ENCODE measurements at regions not wholly inside any gene's neighbourhood (a gene's known extent, or its start where the extent isn't known, plus 50 kb on each side); places are given as distances from the start of the nearest gene placed in this dataset.

DNA sequence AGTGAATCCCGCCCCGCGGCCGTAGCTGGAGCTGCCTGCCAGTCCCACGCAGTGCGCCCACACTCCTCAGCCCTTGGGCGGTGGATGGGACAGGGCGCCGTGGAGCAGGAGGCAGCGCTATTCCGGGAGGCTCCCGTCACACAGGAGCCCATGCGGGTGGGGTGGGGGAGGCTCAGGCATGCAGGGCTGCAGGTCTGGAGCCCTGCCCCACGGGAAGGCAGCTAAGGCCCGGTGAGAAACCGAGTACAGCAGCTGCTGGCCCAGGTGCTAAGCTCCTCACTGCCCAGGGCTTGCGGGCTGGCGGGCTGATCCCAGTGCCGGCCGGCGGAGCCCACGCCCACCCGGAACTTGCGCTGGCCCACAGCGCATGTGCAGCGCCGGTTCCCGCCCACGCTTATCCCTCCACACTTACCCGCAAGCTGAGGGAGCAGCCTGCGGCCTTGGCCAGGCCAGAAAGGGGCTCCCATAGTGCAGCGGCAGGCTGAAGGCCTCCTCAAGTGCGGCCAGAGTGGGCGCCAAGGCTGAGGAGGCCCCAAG, 1152.8 kb upstream of the CELF4 start:
- H4K8ac ChIP-seq (ENCODE audit: extremely low read depth, insufficient read depth, low read length) = no peak overlapping the region
- TF ChIP-seq, protein P1, sequence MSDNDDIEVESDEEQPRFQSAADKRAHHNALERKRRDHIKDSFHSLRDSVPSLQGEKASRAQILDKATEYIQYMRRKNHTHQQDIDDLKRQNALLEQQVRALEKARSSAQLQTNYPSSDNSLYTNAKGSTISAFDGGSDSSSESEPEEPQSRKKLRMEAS (IDR thresholded peaks at IDR 0.05) = no peak
- TF ChIP-seq POU5F1 (IDR thresholded peaks at IDR 0.05; ENCODE audit: low read depth, low read length) (no peak), SP2 (IDR thresholded peaks at IDR 0.05; ENCODE audit: low read length) (no peak), SIRT6 (IDR thresholded peaks at IDR 0.05; ENCODE audit: low read length) (no peak), EZH2 (IDR thresholded peaks at IDR 0.05; ENCODE audit: low read depth, low read length, severe bottlenecking) (no peak), SAP30 (IDR thresholded peaks at IDR 0.05; ENCODE audit: insufficient read depth, insufficient replicate concordance, low read length) (no peak), ASH2L (IDR thresholded peaks at IDR 0.05; ENCODE audit: low read length) (no peak), CTCF (IDR thresholded peaks at IDR 0.05; ENCODE audit: control extremely low read depth in 1 of 3, insufficient read depth in 1 of 3, low read depth in 1 of 3, low read length in 3 of 3) (no peak), RXRA (IDR thresholded peaks at IDR 0.05; ENCODE audit: insufficient read depth, low read depth, low read length) (no peak), ATF3 (IDR thresholded peaks at IDR 0.05; ENCODE audit: insufficient read depth, low read depth, low read length) (no peak)
- H2BK12ac ChIP-seq (ENCODE audit: low read depth, low read length) = no peak overlapping the region
- H3K4me3 ChIP-seq (ENCODE audit: extremely low read depth in 1 of 4, insufficient read depth in 2 of 4, low read depth in 3 of 4, low read length in 4 of 4) = no peak overlapping the region
- H3K23me2 ChIP-seq (ENCODE audit: low read depth, low read length) = no peaks in the 10 kb centered on the region
- H3K4ac ChIP-seq (replicated peaks; ENCODE audit: insufficient read length, low read depth, low read length) = no peak overlapping the region
- no peak overlapping the region for H4K5ac ChIP-seq (ENCODE audit: insufficient read length, low read depth, low read length)
- no peak overlapping the region for H3K27ac ChIP-seq (ENCODE audit: low read depth, low read length)
- WGBS, 2 experiments (ENCODE audit: extremely low coverage in 1 of 2, insufficient coverage in 1 of 2, insufficient read length in 1 of 2, insufficient replicate concordance in 2 of 2, low coverage in 1 of 2, low lambda C conversion rate in 2 of 2, missing lambda C conversion rate in 1 of 2) = 97% methylated on average over 28 of the region's 34 CpGs; no CpG with 5 or more reads in 1 of the 2 experiments
- no peaks in the 10 kb centered on the region for H3K36me3 ChIP-seq (ENCODE audit: control insufficient read depth in 2 of 4, insufficient read depth in 4 of 4, low read length in 3 of 4)
- H3K23ac ChIP-seq (ENCODE audit: insufficient read length) = no peak overlapping the region
- no peak overlapping the region for H3K14ac ChIP-seq (ENCODE audit: insufficient read length)
- FAIRE-seq = no peak
- no peaks in the 10 kb centered on the region for H3K27me3 ChIP-seq (replicated peaks in 1 of 4; ENCODE audit: control insufficient read depth in 3 of 4, extremely low read depth in 1 of 4, insufficient read depth in 3 of 4, low read length in 3 of 4)
- no peak overlapping the region for H4K91ac ChIP-seq (replicated peaks; ENCODE audit: insufficient read length, low read length)
- no peak overlapping the region for H3K56ac ChIP-seq (replicated peaks; ENCODE audit: insufficient read length, low read depth, low read length)
- no peaks in the 10 kb centered on the region for H3K79me2 ChIP-seq (ENCODE audit: control insufficient read depth in 1 of 2, insufficient read depth in 2 of 2, low read length in 2 of 2)
- H2BK15ac ChIP-seq (ENCODE audit: low read length) = no peak overlapping the region
- DNase-seq (ENCODE audit: low read depth in 1 of 2, low spot score in 2 of 2) = no peak
- H3K4me2 ChIP-seq (ENCODE audit: insufficient read depth in 1 of 2, low read depth in 2 of 2, low read length in 2 of 2) = no peak overlapping the region
- no peaks in the 10 kb centered on the region for H3K4me1 ChIP-seq (replicated peaks in 1 of 4; ENCODE audit: control insufficient read depth in 3 of 4, insufficient read depth in 4 of 4, low read length in 3 of 4)
- H2AFZ ChIP-seq (ENCODE audit: low read length) = no peak overlapping the region
- H3K79me1 ChIP-seq (ENCODE audit: low read depth, low read length) = no peaks in the 10 kb centered on the region
- no peak overlapping the region for H2BK5ac ChIP-seq (ENCODE audit: low read depth, low read length)
- H4K20me1 ChIP-seq (replicated peaks in 1 of 2; ENCODE audit: control insufficient read depth in 1 of 2, insufficient read depth in 2 of 2, low read length in 2 of 2) = no peaks in the 10 kb centered on the region
- peaks cover 0 to 7% of the 10 kb centered on the region in 2 experiments; a peak in 1 of 4 replicates for H3K9me3 ChIP-seq (ENCODE audit: insufficient read depth in 2 of 2, low read depth in 1 of 2, low read length in 1 of 2)
- no peak overlapping the region for H2AK5ac ChIP-seq (ENCODE audit: low read depth, low read length)
- H2BK120ac ChIP-seq (replicated peaks; ENCODE audit: low read depth, low read length) = no peak overlapping the region
- CTCF ChIA-PET (ENCODE audit: partially characterized antibody) = interaction anchor here (1.2 to 1.9 kb wide), 2 partner anchors 9 to 13 kb away, joined by 3 to 4 read pairs; no protein-coding TSS in a partner anchor
- H2BK20ac ChIP-seq (ENCODE audit: low read length) = no peak overlapping the region
- POLR2A ChIA-PET (ENCODE audit: partially characterized antibody) = no interaction called here
- H3K9ac ChIP-seq (replicated peaks in 1 of 4; ENCODE audit: extremely low read depth in 1 of 4, low read depth in 3 of 4, low read length in 3 of 4) = no peak overlapping the region
- no peak overlapping the region for H3K18ac ChIP-seq (ENCODE audit: extremely low read depth, low read length)

Data from H1 (cell line).